A549 (cell line): ENCODE measurements at regions not wholly inside any gene's neighbourhood (a gene's known extent, or its start where the extent isn't known, plus 50 kb on each side); places are given as distances from the start of the nearest gene placed in this dataset.

ENCODE experiments used
- ATAC-seq, 2 experiments: fragments of 200-7000 bp in 1 of 2; fragments of >200 bp in 1 of 2; cut with Nextera tagmentation in 1 of 2; cut with Tn5 transposase in 1 of 2; 3 replicates each; pipeline versions ENCODE4 v1.8.0 to v1.9.1; 2018 to 2020; ENCODE audit warnings: mild to moderate bottlenecking in 1 of 2, moderate library complexity in 1 of 2
- CTCF ChIA-PET: fragments of 300-600 bp; sonication (Branson Sonifier 250); formaldehyde crosslinking; extraction: SDS; loops from one replicate; lab custom pipeline; 2021; ENCODE audit warnings: antibody characterized with exemption, inconsistent platforms; lab: Yijun Ruan, JAX
- POLR2A ChIA-PET: fragments of 350-600 bp; formaldehyde crosslinking; extraction: SDS; loops from one replicate; lab custom pipeline; 2021; ENCODE audit warnings: antibody characterized with exemption, inconsistent platforms; lab: Yijun Ruan, JAX
- DNase-seq, 2 experiments: peaks; one replicate each; pipeline versions ENCODE4 v3.0.0 to v3.0.0-alpha.2; 2011 to 2016; ENCODE audit warnings: low read depth in 1 of 2, low spot score in 1 of 2
- FAIRE-seq: peaks from 2 replicates; lab custom pipeline; 2011; peaks lifted over from hg19 to GRCh38; lab: Jason Lieb, UNC
- H3K27ac ChIP-seq, 2 experiments: fragments of >200 bp; sonication (Bioruptor Twin); formaldehyde crosslinking; 3 replicates each; pipeline ENCODE4 v1.5.1; 2016 to 2017
- H3K4me1 ChIP-seq: fragments of >200 bp; sonication (Bioruptor Twin); formaldehyde crosslinking; 3 replicates; pipeline ENCODE4 v1.6.1; 2016
- H3K4me2 ChIP-seq: fragments of >200 bp; sonication (Bioruptor Twin); formaldehyde crosslinking; 3 replicates; pipeline ENCODE4 v1.6.1; 2016
- H3K4me3 ChIP-seq: fragments of >200 bp; sonication (Bioruptor Twin); formaldehyde crosslinking; 3 replicates; pipeline ENCODE4 v1.5.1; 2016
- H3K9me3 ChIP-seq: fragments of >200 bp; sonication (Bioruptor Twin); formaldehyde crosslinking; 3 replicates; pipeline ENCODE4 v1.6.1; 2016
- CHD2 ChIP-seq: fragments of 150-350 bp; IDR thresholded peaks from 2 replicates; pipeline ENCODE4 v1.6.1; 2014; ENCODE audit warnings: low read length; ENCODE audit not compliant: partially characterized antibody
- EHMT2 ChIP-seq: fragments of 200-600 bp; sonication (generic); IDR thresholded peaks from 2 replicates; pipeline ENCODE4 v1.6.1; 2016; ENCODE audit warnings: antibody characterized with exemption, low read depth, mild to moderate bottlenecking, moderate library complexity
- EP300 ChIP-seq, 2 experiments: fragments of >200 bp; sonication (Bioruptor Twin); formaldehyde crosslinking; IDR thresholded peaks; 2 replicates in 1 of 2; 3 replicates in 1 of 2; pipeline ENCODE4 v1.6.1; 2016 to 2017
- GATA3 ChIP-seq: IDR thresholded peaks from 2 replicates; pipeline ENCODE4 v1.6.1; 2012; ENCODE audit warnings: borderline replicate concordance
- HEYL ChIP-seq: fragments of 250-450 bp; sonication (Bioruptor Pico); IDR thresholded peaks from 2 replicates; pipeline ENCODE4 v1.8.0; 2021; ENCODE audit warnings: mild to moderate bottlenecking, moderate library complexity
- HOXB13 ChIP-seq: fragments of 250-450 bp; sonication (Bioruptor Pico); IDR thresholded peaks from 2 replicates; pipeline ENCODE4 v1.5.0; 2020; ENCODE audit warnings: low read depth, mild to moderate bottlenecking, moderate library complexity
- JUN ChIP-seq, 2 experiments: fragments of >200 bp; sonication (Bioruptor Twin); formaldehyde crosslinking; IDR thresholded peaks; 2 replicates in 1 of 2; 3 replicates in 1 of 2; pipeline ENCODE4 v1.6.1; 2016 to 2017
- MAZ ChIP-seq: fragments of 150-350 bp; IDR thresholded peaks from 2 replicates; pipeline ENCODE4 v1.6.1; 2014; ENCODE audit warnings: antibody characterized with exemption, low read depth, low read length, borderline replicate concordance
- NR3C1 ChIP-seq: fragments of >200 bp; sonication (Bioruptor Twin); formaldehyde crosslinking; IDR thresholded peaks from 3 replicates; pipeline ENCODE4 v1.6.1; 2017
- PHF8 ChIP-seq: fragments of 200-600 bp; sonication (generic); IDR thresholded peaks from 2 replicates; pipeline ENCODE4 v1.6.1; 2016; ENCODE audit warnings: low read depth, mild to moderate bottlenecking, antibody characterized with exemption, moderate library complexity, borderline replicate concordance
- POLR2A ChIP-seq: IDR thresholded peaks from 2 replicates; pipeline ENCODE4 v1.6.1; 2012; ENCODE audit warnings: mild to moderate bottlenecking, low read length
- POLR2AphosphoS2 ChIP-seq: conservative IDR thresholded peaks from 2 replicates; pipeline ENCODE4 v1.6.1; 2012; ENCODE audit warnings: low read length, improper control_type of control experiment, inconsistent platforms
- RAD21 ChIP-seq, 2 experiments: fragments of >200 bp in 1 of 2; sonication (Bioruptor Twin) in 1 of 2; formaldehyde crosslinking in 1 of 2; IDR thresholded peaks in 1 of 2; conservative IDR thresholded peaks in 1 of 2; 2 replicates in 1 of 2; 3 replicates in 1 of 2; pipeline ENCODE4 v1.6.1; 2012 to 2018; ENCODE audit warnings: inconsistent platforms in 1 of 2
- RARB ChIP-seq: fragments of 250-450 bp; sonication (Bioruptor Pico); IDR thresholded peaks from 2 replicates; pipeline ENCODE4 v1.8.0; 2021; ENCODE audit warnings: mild to moderate bottlenecking, moderate library complexity
- RCOR1 ChIP-seq: fragments of 150-350 bp; IDR thresholded peaks from 2 replicates; pipeline ENCODE4 v1.6.1; 2014; ENCODE audit warnings: antibody characterized with exemption, low read length, low read depth
- RFX5 ChIP-seq: fragments of 450-650 bp; IDR thresholded peaks from 2 replicates; pipeline ENCODE4 v1.7.1; 2014; ENCODE audit warnings: antibody characterized with exemption, mild to moderate bottlenecking, moderate library complexity
- SMC3 ChIP-seq: fragments of >200 bp; sonication (Bioruptor Twin); formaldehyde crosslinking; IDR thresholded peaks from 3 replicates; pipeline ENCODE4 v1.6.1; 2018; ENCODE audit warnings: inconsistent platforms
- ZC3H11A ChIP-seq: fragments of 450-650 bp; IDR thresholded peaks from 2 replicates; pipeline ENCODE4 v1.6.1; 2014; ENCODE audit warnings: antibody characterized with exemption, mild to moderate bottlenecking
- ZFP36 ChIP-seq: fragments of 450-650 bp; IDR thresholded peaks from 2 replicates; pipeline ENCODE4 v1.6.1; 2014; ENCODE audit warnings: borderline replicate concordance; ENCODE audit not compliant: partially characterized antibody
- WGBS: methylation state at CpG from one replicate; pipeline ENCODE4 v1.1.6; 2017; ENCODE audit errors: missing lambda C conversion rate; 5-methylcytosine and 5-hydroxymethylcytosine counted together
- TF ChIP-seq, protein P1 (sequence below): fragments of 250-450 bp; sonication (Bioruptor Pico); IDR thresholded peaks from 2 replicates; pipeline ENCODE4 v1.5.0; 2020; ENCODE audit warnings: low read depth, mild to moderate bottlenecking, moderate library complexity
- TF ChIP-seq, protein P2 (sequence below): fragments of >200 bp; sonication (Bioruptor Twin); formaldehyde crosslinking; IDR thresholded peaks from 3 replicates; pipeline ENCODE4 v1.5.1; 2016
- TF ChIP-seq, protein P3 (sequence below): IDR thresholded peaks from 2 replicates; pipeline ENCODE4 v1.6.1; 2012
- TF ChIP-seq, protein P4 (sequence below): fragments of 250-450 bp; sonication (Bioruptor Pico); IDR thresholded peaks from 2 replicates; pipeline ENCODE4 v1.5.0; 2021; ENCODE audit warnings: mild to moderate bottlenecking, moderate library complexity, borderline replicate concordance
- TF ChIP-seq, protein P5 (sequence below): fragments of 150-350 bp; IDR thresholded peaks from 2 replicates; pipeline ENCODE4 v1.6.1; 2014; ENCODE audit warnings: low read depth, mild to moderate bottlenecking, low read length
- TF ChIP-seq, protein P6 (sequence below): IDR thresholded peaks from 2 replicates; pipeline ENCODE4 v1.6.1; 2012

DNA sequence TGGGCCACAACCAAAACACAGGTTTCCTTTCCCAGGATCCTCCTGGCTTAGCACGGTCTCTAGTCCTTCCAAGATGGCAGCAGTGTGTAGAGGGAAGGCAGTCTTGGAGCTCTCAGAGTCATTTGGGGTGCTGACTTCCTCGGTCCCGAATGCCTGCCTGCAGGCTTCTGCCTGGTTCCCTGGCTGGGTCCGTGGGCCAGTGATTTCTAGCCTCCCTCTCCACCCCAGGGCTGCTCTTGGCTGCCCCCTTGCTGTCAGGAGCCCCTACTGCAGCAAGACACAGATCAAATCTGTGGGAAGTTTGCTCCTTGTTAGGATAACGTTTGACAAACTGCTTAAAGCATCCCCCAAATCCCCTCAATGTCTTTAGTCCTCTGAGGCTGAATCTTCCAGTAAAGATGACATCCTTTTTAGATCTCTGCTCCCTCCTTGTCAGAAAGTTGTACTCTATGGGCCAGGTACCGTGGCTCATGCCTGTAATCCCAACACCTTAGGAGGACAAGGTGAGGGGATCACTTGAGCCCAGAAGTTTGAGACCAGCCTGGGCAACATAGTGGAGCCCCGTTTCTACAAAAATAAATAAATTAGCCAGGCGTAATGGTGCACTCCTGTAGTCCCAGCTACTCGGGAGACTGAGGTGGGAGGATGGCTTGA lies 272.5 kb downstream of the RRAGC start:
- Histone ChIP-seq H3K4me1 (no peaks in the 10 kb centered on the region), H3K4me3 (no peak overlapping the region), H3K27ac (no peak overlapping the region), H3K4me2 (peak overlapping the region; percentile 47; the same call in 2 of the 3 replicates), H3K9me3 (no peaks in the 10 kb centered on the region)
- no peak for TF ChIP-seq HOXB13 (CRISPR knock-in tag)
- no peak for TF ChIP-seq RFX5
- no peak for TF ChIP-seq PHF8
- no peak for TF ChIP-seq JUN (IDR thresholded peaks at IDR 0.05)
- no peak for TF ChIP-seq POLR2AphosphoS2
- peak; percentile 33; the same call in 1 of the 3 replicates for TF ChIP-seq SMC3
- TF ChIP-seq GATA3, result no peak
- no peak for TF ChIP-seq POLR2A
- TF ChIP-seq RARB (CRISPR knock-in tag), result no peak
- TF ChIP-seq, protein P1, sequence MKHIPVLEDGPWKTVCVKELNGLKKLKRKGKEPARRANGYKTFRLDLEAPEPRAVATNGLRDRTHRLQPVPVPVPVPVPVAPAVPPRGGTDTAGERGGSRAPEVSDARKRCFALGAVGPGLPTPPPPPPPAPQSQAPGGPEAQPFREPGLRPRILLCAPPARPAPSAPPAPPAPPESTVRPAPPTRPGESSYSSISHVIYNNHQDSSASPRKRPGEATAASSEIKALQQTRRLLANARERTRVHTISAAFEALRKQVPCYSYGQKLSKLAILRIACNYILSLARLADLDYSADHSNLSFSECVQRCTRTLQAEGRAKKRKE (CRISPR knock-in tag), result no peak
- TF ChIP-seq, protein P2, sequence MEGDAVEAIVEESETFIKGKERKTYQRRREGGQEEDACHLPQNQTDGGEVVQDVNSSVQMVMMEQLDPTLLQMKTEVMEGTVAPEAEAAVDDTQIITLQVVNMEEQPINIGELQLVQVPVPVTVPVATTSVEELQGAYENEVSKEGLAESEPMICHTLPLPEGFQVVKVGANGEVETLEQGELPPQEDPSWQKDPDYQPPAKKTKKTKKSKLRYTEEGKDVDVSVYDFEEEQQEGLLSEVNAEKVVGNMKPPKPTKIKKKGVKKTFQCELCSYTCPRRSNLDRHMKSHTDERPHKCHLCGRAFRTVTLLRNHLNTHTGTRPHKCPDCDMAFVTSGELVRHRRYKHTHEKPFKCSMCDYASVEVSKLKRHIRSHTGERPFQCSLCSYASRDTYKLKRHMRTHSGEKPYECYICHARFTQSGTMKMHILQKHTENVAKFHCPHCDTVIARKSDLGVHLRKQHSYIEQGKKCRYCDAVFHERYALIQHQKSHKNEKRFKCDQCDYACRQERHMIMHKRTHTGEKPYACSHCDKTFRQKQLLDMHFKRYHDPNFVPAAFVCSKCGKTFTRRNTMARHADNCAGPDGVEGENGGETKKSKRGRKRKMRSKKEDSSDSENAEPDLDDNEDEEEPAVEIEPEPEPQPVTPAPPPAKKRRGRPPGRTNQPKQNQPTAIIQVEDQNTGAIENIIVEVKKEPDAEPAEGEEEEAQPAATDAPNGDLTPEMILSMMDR, result peak; percentile 49
- no peak for TF ChIP-seq RCOR1
- no peak for TF ChIP-seq EP300 (IDR thresholded peaks at IDR 0.05)
- no peak for TF ChIP-seq ZFP36
- TF ChIP-seq HEYL (CRISPR knock-in tag), result no peak
- no peak for TF ChIP-seq EHMT2
- TF ChIP-seq MAZ, result no peak
- TF ChIP-seq, protein P3, sequence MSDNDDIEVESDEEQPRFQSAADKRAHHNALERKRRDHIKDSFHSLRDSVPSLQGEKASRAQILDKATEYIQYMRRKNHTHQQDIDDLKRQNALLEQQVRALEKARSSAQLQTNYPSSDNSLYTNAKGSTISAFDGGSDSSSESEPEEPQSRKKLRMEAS, result no peak
- TF ChIP-seq ZC3H11A, result no peak
- TF ChIP-seq, protein P4, sequence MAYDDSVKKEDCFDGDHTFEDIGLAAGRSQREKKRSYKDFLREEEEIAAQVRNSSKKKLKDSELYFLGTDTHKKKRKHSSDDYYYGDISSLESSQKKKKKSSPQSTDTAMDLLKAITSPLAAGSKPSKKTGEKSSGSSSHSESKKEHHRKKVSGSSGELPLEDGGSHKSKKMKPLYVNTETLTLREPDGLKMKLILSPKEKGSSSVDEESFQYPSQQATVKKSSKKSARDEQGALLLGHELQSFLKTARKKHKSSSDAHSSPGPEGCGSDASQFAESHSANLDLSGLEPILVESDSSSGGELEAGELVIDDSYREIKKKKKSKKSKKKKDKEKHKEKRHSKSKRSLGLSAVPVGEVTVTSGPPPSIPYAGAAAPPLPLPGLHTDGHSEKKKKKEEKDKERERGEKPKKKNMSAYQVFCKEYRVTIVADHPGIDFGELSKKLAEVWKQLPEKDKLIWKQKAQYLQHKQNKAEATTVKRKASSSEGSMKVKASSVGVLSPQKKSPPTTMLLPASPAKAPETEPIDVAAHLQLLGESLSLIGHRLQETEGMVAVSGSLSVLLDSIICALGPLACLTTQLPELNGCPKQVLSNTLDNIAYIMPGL (CRISPR knock-in tag), result no peak
- TF ChIP-seq, protein P5, sequence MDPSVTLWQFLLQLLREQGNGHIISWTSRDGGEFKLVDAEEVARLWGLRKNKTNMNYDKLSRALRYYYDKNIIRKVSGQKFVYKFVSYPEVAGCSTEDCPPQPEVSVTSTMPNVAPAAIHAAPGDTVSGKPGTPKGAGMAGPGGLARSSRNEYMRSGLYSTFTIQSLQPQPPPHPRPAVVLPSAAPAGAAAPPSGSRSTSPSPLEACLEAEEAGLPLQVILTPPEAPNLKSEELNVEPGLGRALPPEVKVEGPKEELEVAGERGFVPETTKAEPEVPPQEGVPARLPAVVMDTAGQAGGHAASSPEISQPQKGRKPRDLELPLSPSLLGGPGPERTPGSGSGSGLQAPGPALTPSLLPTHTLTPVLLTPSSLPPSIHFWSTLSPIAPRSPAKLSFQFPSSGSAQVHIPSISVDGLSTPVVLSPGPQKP, result no peak
- peak; percentile 46 to 59; a peak in 4 of 5 replicates for TF ChIP-seq RAD21 (conservative IDR thresholded peaks at IDR 0.05 in 1 of 2, IDR thresholded peaks at IDR 0.05 in 1 of 2)
- no peak for TF ChIP-seq CHD2
- TF ChIP-seq, protein P6, sequence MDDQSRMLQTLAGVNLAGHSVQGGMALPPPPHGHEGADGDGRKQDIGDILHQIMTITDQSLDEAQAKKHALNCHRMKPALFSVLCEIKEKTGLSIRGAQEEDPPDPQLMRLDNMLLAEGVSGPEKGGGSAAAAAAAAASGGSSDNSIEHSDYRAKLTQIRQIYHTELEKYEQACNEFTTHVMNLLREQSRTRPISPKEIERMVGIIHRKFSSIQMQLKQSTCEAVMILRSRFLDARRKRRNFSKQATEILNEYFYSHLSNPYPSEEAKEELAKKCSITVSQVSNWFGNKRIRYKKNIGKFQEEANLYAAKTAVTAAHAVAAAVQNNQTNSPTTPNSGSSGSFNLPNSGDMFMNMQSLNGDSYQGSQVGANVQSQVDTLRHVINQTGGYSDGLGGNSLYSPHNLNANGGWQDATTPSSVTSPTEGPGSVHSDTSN, result no peak
- TF ChIP-seq NR3C1, result no peak
- peak; percentile 30 to 38 for DNase-seq
- FAIRE-seq, result no peak
- peak; percentile 56 to 87; a peak in 4 of 6 replicates for ATAC-seq
- 14% methylated on average over 8 of the region's 9 CpGs for WGBS
- ChIA-PET CTCF (interaction anchor here (1.3 kb wide), 1 partner anchor 87 kb away, joined by 3 read pairs; no protein-coding TSS in a partner anchor), POLR2A (no interaction called here)
